Thyroid gland (tissue), 4 donors: ENCODE measurements at regions not wholly inside any gene's neighbourhood (a gene's known extent, or its start where the extent isn't known, plus 50 kb on each side); places are given as distances from the start of the nearest gene placed in this dataset.

ENCODE experiments used
- DNase-seq, 2 donors: peaks; one replicate each; pipeline ENCODE4 v3.0.0-alpha.2; 2019
- H3K27ac ChIP-seq, 3 donors: fragments of 200-600 bp; sonication (generic); 1 replicate in 2 of 3; 2 replicates in 1 of 3; pipeline ENCODE4 v1.5.1; 2016 to 2019; ENCODE audit warnings: mild to moderate bottlenecking in 1 of 3, moderate library complexity in 1 of 3
- H3K27me3 ChIP-seq: fragments of 200-600 bp; sonication (generic); one replicate; pipeline ENCODE4 v1.5.1; 2019
- H3K36me3 ChIP-seq, 2 donors: fragments of 200-600 bp; sonication (generic); one replicate each; pipeline ENCODE4 v1.5.1; 2016 to 2019
- H3K4me1 ChIP-seq, 2 donors: fragments of 200-600 bp; sonication (generic); one replicate each; pipeline ENCODE4 v1.5.1; 2017 to 2019
- H3K4me3 ChIP-seq, 3 donors: fragments of 200-600 bp; sonication (generic); replicated peaks in 1 of 3; 1 replicate in 2 of 3; 2 replicates in 1 of 3; pipeline ENCODE4 v1.5.1; 2016; ENCODE audit warnings: mild to moderate bottlenecking in 1 of 3
- H3K9me3 ChIP-seq: fragments of 200-600 bp; sonication (generic); one replicate; pipeline ENCODE4 v1.5.1; 2017
- POLR2A ChIP-seq, 2 donors: fragments of 450-650 bp; IDR thresholded peaks; one replicate each; pipeline ENCODE4 v1.6.1; 2017; ENCODE audit warnings: antibody characterized with exemption in 2 of 2, mild to moderate bottlenecking in 2 of 2, moderate library complexity in 1 of 2
- WGBS, 2 donors: methylation state at CpG; one replicate each; pipeline ENCODE4 v1.1.5; 2017; 5-methylcytosine and 5-hydroxymethylcytosine counted together
- intact Hi-C: fragments of 100-400 bp; cut with DNase I; formaldehyde crosslinking; loops from one replicate; pipeline ENCODE4 v1.15.1; 2023
- TF ChIP-seq, protein P1 (sequence below), 6 experiments: fragments of 200-600 bp in 3 of 6; fragments of 450-650 bp in 3 of 6; sonication (generic) in 3 of 6; IDR thresholded peaks; one replicate each; pipeline ENCODE4 v1.5.1; 2016 to 2019; ENCODE audit warnings: antibody characterized with exemption in 6 of 6, mild to moderate bottlenecking in 2 of 6, inconsistent platforms in 1 of 6, moderate library complexity in 1 of 6

DNA sequence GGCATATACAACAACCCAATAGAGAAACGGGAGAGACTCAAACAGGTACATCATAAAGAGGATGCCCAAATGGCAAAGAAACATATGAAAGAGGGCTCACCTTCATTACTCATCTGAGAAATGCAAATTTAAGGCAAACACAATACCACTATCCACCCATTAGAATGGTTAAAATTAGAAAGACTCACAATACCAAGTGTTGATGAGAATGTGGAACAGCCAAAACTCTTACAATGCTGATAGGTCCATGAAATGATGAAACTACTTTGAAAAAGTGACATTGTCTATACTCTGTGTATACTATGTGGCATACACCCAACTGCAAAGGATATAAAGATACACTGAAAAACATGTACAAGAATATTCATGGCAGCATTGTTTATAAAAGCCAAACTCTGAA lies 96.2 kb upstream of the TSHZ3 start:
- no peaks in the 10 kb centered on the region for H3K36me3 ChIP-seq
- H3K27me3 ChIP-seq, result no peaks in the 10 kb centered on the region
- no peak for TF ChIP-seq POLR2A (IDR thresholded peaks at IDR 0.05)
- TF ChIP-seq, protein P1, sequence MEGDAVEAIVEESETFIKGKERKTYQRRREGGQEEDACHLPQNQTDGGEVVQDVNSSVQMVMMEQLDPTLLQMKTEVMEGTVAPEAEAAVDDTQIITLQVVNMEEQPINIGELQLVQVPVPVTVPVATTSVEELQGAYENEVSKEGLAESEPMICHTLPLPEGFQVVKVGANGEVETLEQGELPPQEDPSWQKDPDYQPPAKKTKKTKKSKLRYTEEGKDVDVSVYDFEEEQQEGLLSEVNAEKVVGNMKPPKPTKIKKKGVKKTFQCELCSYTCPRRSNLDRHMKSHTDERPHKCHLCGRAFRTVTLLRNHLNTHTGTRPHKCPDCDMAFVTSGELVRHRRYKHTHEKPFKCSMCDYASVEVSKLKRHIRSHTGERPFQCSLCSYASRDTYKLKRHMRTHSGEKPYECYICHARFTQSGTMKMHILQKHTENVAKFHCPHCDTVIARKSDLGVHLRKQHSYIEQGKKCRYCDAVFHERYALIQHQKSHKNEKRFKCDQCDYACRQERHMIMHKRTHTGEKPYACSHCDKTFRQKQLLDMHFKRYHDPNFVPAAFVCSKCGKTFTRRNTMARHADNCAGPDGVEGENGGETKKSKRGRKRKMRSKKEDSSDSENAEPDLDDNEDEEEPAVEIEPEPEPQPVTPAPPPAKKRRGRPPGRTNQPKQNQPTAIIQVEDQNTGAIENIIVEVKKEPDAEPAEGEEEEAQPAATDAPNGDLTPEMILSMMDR (IDR thresholded peaks at IDR 0.05), result no peak
- H3K9me3 ChIP-seq, result no peaks in the 10 kb centered on the region
- H3K27ac ChIP-seq, result no peak overlapping the region
- DNase-seq, result no peak
- intact Hi-C loops, result no loop called here
- H3K4me3 ChIP-seq, result no peak overlapping the region
- 95 to 100% methylated on average over 1 of the region's 1 CpG for WGBS, 2 donors
- H3K4me1 ChIP-seq, result no peaks in the 10 kb centered on the region

DNA sequence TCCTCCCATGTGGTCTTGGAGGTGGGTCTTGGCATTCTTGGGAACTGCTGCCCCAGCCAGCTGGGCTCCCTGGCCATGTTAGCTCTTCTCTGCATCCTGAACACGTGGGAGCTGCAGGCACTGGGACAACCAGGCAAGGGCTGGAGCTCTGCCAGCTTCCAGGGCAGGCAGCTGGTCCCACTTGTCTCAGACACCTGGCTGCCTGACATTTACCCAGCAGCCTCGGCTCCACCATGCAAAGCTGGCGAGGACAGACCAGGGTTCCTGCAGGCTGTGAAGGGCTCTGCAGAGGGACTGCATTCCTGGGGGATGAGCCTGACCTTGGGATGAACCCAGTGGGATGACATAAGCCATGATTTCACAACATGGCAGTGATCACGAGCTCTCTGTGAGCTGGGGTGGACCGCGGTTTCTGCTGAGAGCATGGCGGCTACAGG lies 99.0 kb upstream of the TSHZ3 start:
- Histone ChIP-seq H3K9me3 (no peaks in the 10 kb centered on the region), H3K27ac (no peak overlapping the region), H3K4me1 (no peaks in the 10 kb centered on the region), H3K4me3 (no peak overlapping the region), H3K36me3 (no peaks in the 10 kb centered on the region), H3K27me3 (no peaks in the 10 kb centered on the region)
- WGBS, 2 donors, result 48 to 61% methylated on average over 5 to 7 of the region's 7 CpGs
- DNase-seq, result peak; percentile 89 to 95
- intact Hi-C loops, result no loop called here
- no peak for TF ChIP-seq POLR2A (IDR thresholded peaks at IDR 0.05)
- TF ChIP-seq, protein P1 (IDR thresholded peaks at IDR 0.05), result no peak

DNA sequence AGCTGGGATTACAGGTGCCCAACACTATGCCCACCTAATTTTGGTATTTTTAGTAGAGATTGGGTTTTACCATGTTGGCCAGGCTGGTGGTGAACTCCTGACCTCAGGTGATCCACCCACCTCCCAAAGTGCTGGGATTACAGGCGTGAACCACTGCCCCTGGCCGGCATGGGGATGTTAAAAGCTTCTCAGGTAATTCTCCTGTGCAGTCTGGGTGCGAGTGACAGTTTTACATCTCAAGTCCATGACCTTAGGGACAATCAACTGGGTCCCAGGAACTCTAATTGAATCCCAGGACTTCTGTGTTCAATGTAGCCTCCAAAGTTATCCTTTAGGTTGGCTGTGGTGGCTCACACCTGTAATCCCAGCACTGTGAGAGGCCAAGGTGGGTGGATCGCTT lies 100.1 kb upstream of the TSHZ3 start:
- Histone ChIP-seq H3K9me3 (no peaks in the 10 kb centered on the region), H3K27me3 (no peaks in the 10 kb centered on the region), H3K36me3 (no peaks in the 10 kb centered on the region), H3K4me3 (no peak overlapping the region), H3K4me1 (no peaks in the 10 kb centered on the region), H3K27ac (no peak overlapping the region)
- intact Hi-C loops, result no loop called here
- DNase-seq, result no peak
- TF ChIP-seq, protein P1 (IDR thresholded peaks at IDR 0.05), result no peak
- TF ChIP-seq POLR2A (IDR thresholded peaks at IDR 0.05), result no peak
- WGBS, 2 donors, result 93 to 97% methylated on average over 3 to 4 of the region's 4 CpGs

DNA sequence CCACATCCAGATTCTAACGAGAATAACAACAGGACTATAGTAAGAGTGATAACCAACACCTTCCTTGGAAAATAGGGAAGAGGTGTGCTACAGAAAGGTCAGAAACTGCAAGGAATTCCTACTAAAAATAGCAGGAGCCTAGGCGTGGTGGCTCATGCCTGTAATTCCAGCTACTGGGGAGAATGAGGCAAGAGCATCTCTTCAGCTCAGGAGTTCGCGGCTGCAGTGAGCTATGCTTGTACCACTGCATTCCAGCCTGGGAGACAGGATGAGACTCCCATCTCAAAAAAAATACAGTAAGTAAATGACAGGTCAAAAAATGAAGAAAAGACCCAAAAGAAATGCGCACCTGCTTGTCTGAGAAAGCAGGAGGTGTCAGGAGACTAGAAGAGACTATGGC lies 101.5 kb upstream of the TSHZ3 start:
- no peaks in the 10 kb centered on the region for H3K36me3 ChIP-seq
- H3K27me3 ChIP-seq, result no peaks in the 10 kb centered on the region
- 81 to 88% methylated on average over 5 of the region's 5 CpGs for WGBS, 2 donors
- H3K4me1 ChIP-seq, result no peaks in the 10 kb centered on the region
- no peak for TF ChIP-seq POLR2A (IDR thresholded peaks at IDR 0.05)
- TF ChIP-seq, protein P1 (IDR thresholded peaks at IDR 0.05), result no peak
- intact Hi-C loops, result no loop called here
- no peak for DNase-seq
- no peak overlapping the region for H3K4me3 ChIP-seq
- H3K27ac ChIP-seq, result no peak overlapping the region
- H3K9me3 ChIP-seq, result no peaks in the 10 kb centered on the region

DNA sequence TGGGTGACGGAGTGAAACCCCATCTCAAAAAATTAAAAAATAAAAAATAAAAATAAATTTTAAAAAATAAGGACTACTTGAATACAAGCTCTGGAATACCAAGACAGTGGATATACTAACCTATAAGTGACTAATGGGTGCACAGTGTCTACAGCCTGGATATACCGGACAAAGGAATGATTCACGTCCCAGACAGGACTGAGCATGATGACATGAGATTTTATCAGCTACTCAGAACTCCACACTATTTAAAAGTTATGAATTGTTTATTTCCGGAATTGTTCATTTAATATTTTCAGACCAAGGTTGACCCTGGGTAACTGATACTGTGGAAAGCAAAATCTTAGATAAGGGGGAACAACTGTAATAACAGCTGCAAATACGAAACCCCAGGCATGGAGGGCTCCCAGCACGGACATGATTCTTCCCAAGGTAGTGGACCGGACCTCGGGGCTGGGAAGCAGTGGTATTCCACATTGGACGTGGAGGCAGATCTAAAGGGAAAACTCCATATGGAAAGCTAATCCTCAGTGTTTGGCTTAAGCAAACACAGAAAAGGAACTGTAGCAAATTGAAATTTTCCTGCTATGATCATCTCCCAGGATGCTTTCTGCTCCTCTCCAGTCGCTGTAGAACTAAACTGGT lies 102.6 kb upstream of the TSHZ3 start:
- no peak for DNase-seq
- TF ChIP-seq, protein P1 (IDR thresholded peaks at IDR 0.05), result no peak
- TF ChIP-seq POLR2A (IDR thresholded peaks at IDR 0.05), result no peak
- H3K36me3 ChIP-seq, result no peaks in the 10 kb centered on the region
- H3K9me3 ChIP-seq, result no peaks in the 10 kb centered on the region
- no peak overlapping the region for H3K27ac ChIP-seq
- H3K4me1 ChIP-seq, result no peaks in the 10 kb centered on the region
- intact Hi-C loops, result no loop called here
- WGBS, 2 donors, result 88% methylated on average over 10 of the region's 10 CpGs
- no peaks in the 10 kb centered on the region for H3K27me3 ChIP-seq
- H3K4me3 ChIP-seq, result no peak overlapping the region
